ENCODE measurements at regions not wholly inside any gene's neighbourhood (a gene's known extent, or its start where the extent isn't known, plus 50 kb on each side); places are given as distances from the start of the nearest gene placed in this dataset.
"Not testable (repeated sequence)": the region's sequence is repeated elsewhere in the genome, so short reads cannot be mapped to it uniquely, and the experiment has no call there.

- FAIRE-seq (no peak), DNase-seq (ENCODE audit: insufficient read length, low spot score) (no peak)
- no peak for TF ChIP-seq POLR2A (IDR thresholded peaks at IDR 0.05; ENCODE audit: low read depth, low read length)
These were observed 122.8 kb upstream of the FAT1 start for GRCh38 chr4:186846426-186846825.

- not testable (repeated sequence) for DNase-seq (ENCODE audit: insufficient read length, low spot score); FAIRE-seq
These were observed 123.9 kb upstream of the FAT1 start for GRCh38 chr4:186847429-186848131.

- FAIRE-seq (no peak), DNase-seq (ENCODE audit: insufficient read length, low spot score) (no peak)
- no peak for TF ChIP-seq POLR2A (IDR thresholded peaks at IDR 0.05; ENCODE audit: low read depth, low read length)
These were observed 124.8 kb upstream of the FAT1 start for GRCh38 chr4:186848437-186848836.

GRCh38 chr4:186851291-186852072 is 127.8 kb upstream of the FAT1 start:
- DNase-seq (ENCODE audit: insufficient read length, low spot score) (no peak), FAIRE-seq (no peak)
- no peak for TF ChIP-seq POLR2A (IDR thresholded peaks at IDR 0.05; ENCODE audit: low read depth, low read length)

- no peak for DNase-seq (ENCODE audit: insufficient read length, low spot score)
- FAIRE-seq = no peak
- TF ChIP-seq POLR2A (IDR thresholded peaks at IDR 0.05; ENCODE audit: low read depth, low read length) = no peak
These were observed 128.4 kb upstream of the FAT1 start for GRCh38 chr4:186852073-186852420.

- TF ChIP-seq POLR2A (IDR thresholded peaks at IDR 0.05; ENCODE audit: low read depth, low read length) = no peak
- no peak for DNase-seq (ENCODE audit: insufficient read length, low spot score)
- FAIRE-seq = no peak
These were observed 129.3 kb upstream of the FAT1 start for GRCh38 chr4:186852964-186853391.

- no peak for TF ChIP-seq POLR2A (IDR thresholded peaks at IDR 0.05; ENCODE audit: low read depth, low read length)
- FAIRE-seq (no peak), DNase-seq (ENCODE audit: insufficient read length, low spot score) (no peak)
These were observed 130.6 kb upstream of the FAT1 start for GRCh38 chr4:186854256-186854655.

- no peak for FAIRE-seq
- DNase-seq (ENCODE audit: insufficient read length, low spot score) = no peak
- TF ChIP-seq POLR2A (IDR thresholded peaks at IDR 0.05; ENCODE audit: low read depth, low read length) = no peak
These were observed 131.5 kb upstream of the FAT1 start for GRCh38 chr4:186855111-186855510.

- FAIRE-seq (no peak), DNase-seq (ENCODE audit: insufficient read length, low spot score) (no peak)
- TF ChIP-seq POLR2A (IDR thresholded peaks at IDR 0.05; ENCODE audit: low read depth, low read length) = no peak
These were observed 134.1 kb upstream of the FAT1 start for GRCh38 chr4:186857793-186858192.

- no peak for TF ChIP-seq POLR2A (IDR thresholded peaks at IDR 0.05; ENCODE audit: low read depth, low read length)
- FAIRE-seq (no peak), DNase-seq (ENCODE audit: insufficient read length, low spot score) (no peak)
These were observed 134.7 kb upstream of the FAT1 start for GRCh38 chr4:186858355-186858754.

GRCh38 chr4:186859420-186859819 is 135.8 kb upstream of the FAT1 start:
- DNase-seq (ENCODE audit: insufficient read length, low spot score) (no peak), FAIRE-seq (no peak)
- no peak for TF ChIP-seq POLR2A (IDR thresholded peaks at IDR 0.05; ENCODE audit: low read depth, low read length)

- no peak for DNase-seq (ENCODE audit: insufficient read length, low spot score)
- no peak for FAIRE-seq
- no peak for TF ChIP-seq POLR2A (IDR thresholded peaks at IDR 0.05; ENCODE audit: low read depth, low read length)
These were observed 137.7 kb upstream of the FAT1 start for GRCh38 chr4:186861317-186861716.

- FAIRE-seq = no peak
- DNase-seq (ENCODE audit: insufficient read length, low spot score) = no peak
- TF ChIP-seq POLR2A (IDR thresholded peaks at IDR 0.05; ENCODE audit: low read depth, low read length) = no peak
These were observed 148.2 kb upstream of the FAT1 start for GRCh38 chr4:186871856-186872255.

- FAIRE-seq; DNase-seq (ENCODE audit: insufficient read length, low spot score): not testable (repeated sequence)
These were observed 149.4 kb upstream of the FAT1 start for GRCh38 chr4:186873095-186873494.

- FAIRE-seq (no peak), DNase-seq (ENCODE audit: insufficient read length, low spot score) (no peak)
- TF ChIP-seq POLR2A (IDR thresholded peaks at IDR 0.05; ENCODE audit: low read depth, low read length) = no peak
These were observed 151.8 kb upstream of the FAT1 start for GRCh38 chr4:186875476-186875875.
